ENCODE measurements at regions not wholly inside any gene's neighbourhood (a gene's known extent, or its start where the extent isn't known, plus 50 kb on each side); places are given as distances from the start of the nearest gene placed in this dataset.

- TF ChIP-seq EZH2 (IDR thresholded peaks at IDR 0.05; ENCODE audit: low read length) (no peak), CTCF (optimal IDR thresholded peaks at IDR 0.05 in 1 of 3, IDR thresholded peaks at IDR 0.05 in 1 of 3, conservative IDR thresholded peaks at IDR 0.05 in 1 of 3; ENCODE audit: extremely low read depth in 1 of 3, insufficient read depth in 2 of 3, low read length in 3 of 3) (no peak)
- Histone ChIP-seq H3K4me3 (ENCODE audit: control insufficient read depth in 2 of 3, extremely low read depth in 1 of 3, insufficient read depth in 2 of 3, low read depth in 1 of 3, low read length in 3 of 3) (no peak overlapping the region), H3K9me1 (ENCODE audit: control insufficient read depth, extremely low read depth, insufficient read depth, low read length) (no peaks in the 10 kb centered on the region), H3K4me1 (ENCODE audit: control insufficient read depth, extremely low read depth, insufficient read depth, low read length) (peaks cover 25% of the 10 kb centered on the region), H3K9ac (ENCODE audit: control insufficient read depth, extremely low read depth, insufficient read depth, low read length) (no peak overlapping the region), H4K20me1 (ENCODE audit: control insufficient read depth, extremely low read depth, insufficient read depth, low read length) (no peaks in the 10 kb centered on the region), H3K79me2 (ENCODE audit: control insufficient read depth, insufficient read depth, low read length) (no peaks in the 10 kb centered on the region), H3K27ac (ENCODE audit: control insufficient read depth, insufficient read depth, low read length) (no peak overlapping the region), H3K36me3 (ENCODE audit: control insufficient read depth in 2 of 2, extremely low read depth in 1 of 2, insufficient read depth in 2 of 2, low read length in 2 of 2) (no peaks in the 10 kb centered on the region), H3K9me3 (ENCODE audit: control insufficient read depth, low read depth, low read length) (no peaks in the 10 kb centered on the region), H3K4me2 (ENCODE audit: control insufficient read depth, extremely low read depth, insufficient read depth, low read depth, low read length) (no peak overlapping the region), H2AFZ (ENCODE audit: control insufficient read depth, low read length) (no peak overlapping the region), H3K27me3 (ENCODE audit: control insufficient read depth, extremely low read depth, insufficient read depth, low read length) (no peaks in the 10 kb centered on the region)
- dilution Hi-C loops (cut with MboI; ENCODE audit: extremely low pct_ligation_motif_present, low sequenced_read_pairs): no loop called here
- no peak for DNase-seq (ENCODE audit: low read depth, low spot score)
- FAIRE-seq: no peak
Measured at GRCh38 chr5:56514245-56514644, 281.1 kb upstream of the ANKRD55 start.

- no peak overlapping the region for H2AFZ ChIP-seq (ENCODE audit: control insufficient read depth, low read length)
- H3K79me2 ChIP-seq (ENCODE audit: control insufficient read depth, insufficient read depth, low read length): no peaks in the 10 kb centered on the region
- no peaks in the 10 kb centered on the region for H3K36me3 ChIP-seq (ENCODE audit: control insufficient read depth in 2 of 2, extremely low read depth in 1 of 2, insufficient read depth in 2 of 2, low read length in 2 of 2)
- no peak overlapping the region for H3K4me3 ChIP-seq (ENCODE audit: control insufficient read depth in 2 of 3, extremely low read depth in 1 of 3, insufficient read depth in 2 of 3, low read depth in 1 of 3, low read length in 3 of 3)
- H3K9me1 ChIP-seq (ENCODE audit: control insufficient read depth, extremely low read depth, insufficient read depth, low read length): no peaks in the 10 kb centered on the region
- peaks cover 25% of the 10 kb centered on the region for H3K4me1 ChIP-seq (ENCODE audit: control insufficient read depth, extremely low read depth, insufficient read depth, low read length)
- H3K27ac ChIP-seq (ENCODE audit: control insufficient read depth, insufficient read depth, low read length): no peak overlapping the region
- TF ChIP-seq EZH2 (IDR thresholded peaks at IDR 0.05; ENCODE audit: low read length) (no peak), CTCF (optimal IDR thresholded peaks at IDR 0.05 in 1 of 3, IDR thresholded peaks at IDR 0.05 in 1 of 3, conservative IDR thresholded peaks at IDR 0.05 in 1 of 3; ENCODE audit: extremely low read depth in 1 of 3, insufficient read depth in 2 of 3, low read length in 3 of 3) (no peak)
- H3K9ac ChIP-seq (ENCODE audit: control insufficient read depth, extremely low read depth, insufficient read depth, low read length): no peak overlapping the region
- H3K27me3 ChIP-seq (ENCODE audit: control insufficient read depth, extremely low read depth, insufficient read depth, low read length): no peaks in the 10 kb centered on the region
- H3K9me3 ChIP-seq (ENCODE audit: control insufficient read depth, low read depth, low read length): no peaks in the 10 kb centered on the region
- no peaks in the 10 kb centered on the region for H4K20me1 ChIP-seq (ENCODE audit: control insufficient read depth, extremely low read depth, insufficient read depth, low read length)
- peak; percentile 53 for FAIRE-seq
- dilution Hi-C loops (cut with MboI; ENCODE audit: extremely low pct_ligation_motif_present, low sequenced_read_pairs): no loop called here
- no peak overlapping the region for H3K4me2 ChIP-seq (ENCODE audit: control insufficient read depth, extremely low read depth, insufficient read depth, low read depth, low read length)
- DNase-seq (ENCODE audit: low read depth, low spot score): no peak
Measured at GRCh38 chr5:56513141-56513540, 280.0 kb upstream of the ANKRD55 start.
